ENCODE measurements at regions not wholly inside any gene's neighbourhood (a gene's known extent, or its start where the extent isn't known, plus 50 kb on each side); places are given as distances from the start of the nearest gene placed in this dataset.

DNA sequence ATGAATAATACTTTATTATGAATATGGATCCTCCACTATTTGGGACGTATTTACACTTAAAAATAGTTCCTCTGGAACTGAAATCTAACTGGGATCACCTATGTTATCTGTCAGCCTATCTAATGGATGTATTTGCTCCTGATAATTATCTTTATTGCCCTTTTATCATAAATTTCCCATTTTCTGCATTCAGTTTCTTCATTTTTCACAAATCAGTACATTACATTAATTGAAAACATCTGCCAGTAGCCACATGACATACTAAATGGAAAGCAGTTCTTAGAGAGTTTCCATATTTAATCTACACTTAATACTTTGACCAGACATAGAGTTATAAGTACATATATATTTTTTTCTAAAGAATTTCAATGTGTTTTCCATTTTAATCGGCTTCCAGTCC lies 888.8 kb downstream of the SLITRK6 start:
- TF ChIP-seq CTCF (IDR thresholded peaks at IDR 0.05) = no peak
- TF ChIP-seq EZH2 (IDR thresholded peaks at IDR 0.05) = no peak
